AG09309 (cell line): ENCODE measurements at regions not wholly inside any gene's neighbourhood (a gene's known extent, or its start where the extent isn't known, plus 50 kb on each side); places are given as distances from the start of the nearest gene placed in this dataset.

Source experiments
- DNase-seq: peaks from one replicate; pipeline ENCODE4 v3.0.0-alpha.2; 2010; ENCODE audit warnings: low read depth
- H3K4me3 ChIP-seq: 2 replicates; pipeline ENCODE4 v1.5.1; 2011; ENCODE audit warnings: mild to moderate bottlenecking, low read depth, low read length, moderate library complexity; ENCODE audit not compliant: control insufficient read depth
- TF ChIP-seq, protein P1 (sequence below): IDR thresholded peaks from 2 replicates; pipeline ENCODE4 v1.5.1; 2011; ENCODE audit warnings: mild to moderate bottlenecking, low read depth, low read length, inconsistent platforms; ENCODE audit not compliant: insufficient read depth, control insufficient read depth; ENCODE audit errors: missing control alignments

DNA sequence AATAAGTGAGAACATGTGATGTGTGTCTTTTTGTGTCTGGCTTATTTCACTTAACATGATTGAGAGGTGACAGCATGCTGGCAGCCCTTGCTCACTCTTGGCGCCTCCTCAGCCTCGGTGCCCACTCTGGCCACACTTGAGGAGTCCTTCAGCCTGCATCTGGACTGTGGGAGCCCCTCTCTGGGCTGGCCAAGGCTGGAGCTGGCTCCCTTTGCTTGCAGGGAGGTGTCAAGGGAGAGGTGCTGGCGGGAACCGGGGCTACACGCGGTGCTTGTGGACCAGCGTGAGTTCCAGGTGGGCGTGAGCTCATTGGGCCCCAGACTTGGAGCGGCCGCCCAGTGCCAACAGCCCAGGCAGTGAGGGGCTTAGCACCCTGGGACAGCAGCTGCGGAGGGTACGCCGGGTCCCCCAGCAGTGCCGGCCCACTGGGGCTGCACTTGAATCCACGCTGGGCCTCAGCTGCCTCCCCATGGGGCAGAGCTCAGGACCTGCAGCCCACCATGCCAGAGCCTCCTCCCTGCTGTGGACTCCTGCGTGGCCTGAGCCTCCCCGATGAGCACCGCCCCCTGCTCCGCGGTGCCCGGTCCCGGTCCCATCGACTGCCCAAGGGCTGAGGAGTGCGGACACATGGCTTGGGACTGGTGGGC is 658.6 kb downstream of the GRXCR1 start:
- no peak overlapping the region for H3K4me3 ChIP-seq
- TF ChIP-seq, protein P1, sequence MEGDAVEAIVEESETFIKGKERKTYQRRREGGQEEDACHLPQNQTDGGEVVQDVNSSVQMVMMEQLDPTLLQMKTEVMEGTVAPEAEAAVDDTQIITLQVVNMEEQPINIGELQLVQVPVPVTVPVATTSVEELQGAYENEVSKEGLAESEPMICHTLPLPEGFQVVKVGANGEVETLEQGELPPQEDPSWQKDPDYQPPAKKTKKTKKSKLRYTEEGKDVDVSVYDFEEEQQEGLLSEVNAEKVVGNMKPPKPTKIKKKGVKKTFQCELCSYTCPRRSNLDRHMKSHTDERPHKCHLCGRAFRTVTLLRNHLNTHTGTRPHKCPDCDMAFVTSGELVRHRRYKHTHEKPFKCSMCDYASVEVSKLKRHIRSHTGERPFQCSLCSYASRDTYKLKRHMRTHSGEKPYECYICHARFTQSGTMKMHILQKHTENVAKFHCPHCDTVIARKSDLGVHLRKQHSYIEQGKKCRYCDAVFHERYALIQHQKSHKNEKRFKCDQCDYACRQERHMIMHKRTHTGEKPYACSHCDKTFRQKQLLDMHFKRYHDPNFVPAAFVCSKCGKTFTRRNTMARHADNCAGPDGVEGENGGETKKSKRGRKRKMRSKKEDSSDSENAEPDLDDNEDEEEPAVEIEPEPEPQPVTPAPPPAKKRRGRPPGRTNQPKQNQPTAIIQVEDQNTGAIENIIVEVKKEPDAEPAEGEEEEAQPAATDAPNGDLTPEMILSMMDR: no peak
- no peak for DNase-seq

DNA sequence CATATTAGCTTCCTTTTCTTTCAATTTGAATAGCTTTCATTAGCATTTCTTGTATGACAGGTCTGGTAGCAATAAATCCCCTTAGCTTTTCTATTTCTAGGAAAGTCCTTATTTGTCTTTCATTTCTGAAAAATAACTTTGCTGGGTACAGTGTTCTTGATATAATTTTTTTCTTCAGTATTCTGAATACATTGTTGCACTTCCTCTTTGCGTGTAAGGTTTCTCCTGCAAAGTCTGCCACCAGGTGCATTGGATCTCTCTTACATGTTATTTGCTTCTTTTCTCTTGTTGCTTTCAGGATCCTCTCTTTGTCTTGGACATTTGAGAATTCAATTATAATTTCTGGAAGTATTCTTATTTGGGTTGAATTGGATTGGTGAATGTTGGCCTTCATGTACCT is 663.7 kb downstream of the GRXCR1 start:
- DNase-seq: no peak
- TF ChIP-seq, protein P1: no peak
- no peak overlapping the region for H3K4me3 ChIP-seq

DNA sequence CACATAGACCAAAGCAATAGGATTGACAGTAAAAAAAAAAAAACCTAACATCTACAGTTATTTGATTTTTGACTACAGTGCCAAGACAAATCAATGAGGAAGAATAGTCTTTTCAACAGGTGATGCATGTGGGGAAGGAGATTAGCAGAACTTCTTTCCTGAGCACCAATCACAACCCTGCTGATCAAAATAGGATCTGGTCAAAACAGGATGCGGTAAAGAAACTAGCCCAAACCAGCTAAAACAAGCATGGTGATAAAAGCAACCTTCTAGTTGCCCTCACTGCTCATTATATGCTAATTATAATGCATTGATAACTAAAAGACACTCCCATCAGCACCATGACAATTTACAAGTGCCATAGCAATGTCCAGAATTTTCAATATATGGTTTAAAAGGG is 667.5 kb downstream of the GRXCR1 start:
- no peak overlapping the region for H3K4me3 ChIP-seq
- no peak for DNase-seq
- TF ChIP-seq, protein P1: no peak

DNA sequence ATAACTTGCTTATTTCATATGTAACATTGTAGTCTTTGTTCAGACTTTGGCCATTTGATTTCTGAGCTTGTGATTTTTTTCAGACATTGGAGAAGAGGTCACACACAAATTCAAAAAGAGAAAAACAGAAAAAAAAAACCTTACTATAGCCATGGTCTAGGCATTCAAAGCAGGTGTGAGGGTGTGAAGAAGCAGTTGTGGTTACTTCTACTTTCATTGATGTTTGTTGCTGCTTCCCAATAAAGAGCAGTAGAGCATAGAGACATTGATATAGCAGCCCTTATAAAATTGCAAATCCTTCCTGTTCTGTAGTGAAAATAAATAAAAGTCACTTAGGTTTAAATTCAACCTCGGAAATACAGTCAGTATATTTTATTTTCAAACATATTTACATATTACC is 671.6 kb downstream of the GRXCR1 start:
- no peak overlapping the region for H3K4me3 ChIP-seq
- TF ChIP-seq, protein P1: no peak
- DNase-seq: no peak

DNA sequence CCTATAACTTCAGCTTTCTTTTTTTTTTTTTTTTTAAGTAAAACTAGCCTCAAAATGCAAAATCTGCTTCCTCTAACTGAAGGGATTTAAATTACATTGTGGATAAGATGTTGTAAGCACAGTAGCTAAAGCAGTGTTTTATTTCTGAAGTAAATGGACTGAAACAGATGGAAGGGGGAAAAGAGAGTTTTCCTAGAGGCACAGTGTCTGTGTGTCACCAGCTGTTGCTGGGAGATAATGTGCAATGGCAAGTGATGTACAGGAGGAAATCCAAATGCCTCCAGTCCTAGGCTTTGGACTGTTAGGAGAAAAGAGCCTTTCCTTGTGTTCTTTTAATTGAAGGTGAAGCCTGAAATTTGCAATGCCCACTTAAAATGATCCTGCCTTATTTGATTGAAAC is 672.1 kb downstream of the GRXCR1 start:
- no peak overlapping the region for H3K4me3 ChIP-seq
- no peak for DNase-seq
- TF ChIP-seq, protein P1: no peak

DNA sequence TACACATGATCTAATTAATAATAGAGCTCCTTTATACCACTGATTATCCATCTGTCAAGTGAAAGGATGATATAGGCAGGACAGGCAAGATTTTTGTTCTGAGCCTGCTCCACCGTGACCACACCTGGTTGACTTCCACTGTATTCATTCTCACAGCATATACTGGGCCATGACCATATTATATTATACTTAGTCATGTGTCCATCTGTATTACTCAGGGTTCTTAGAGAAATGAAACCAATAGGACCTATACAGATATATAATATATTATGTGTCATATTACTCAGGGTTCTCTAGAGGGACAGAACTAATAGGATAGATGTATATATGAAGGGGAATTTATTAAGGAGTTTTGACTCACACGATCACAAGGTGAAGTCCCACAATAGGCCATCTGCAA is 675.1 kb downstream of the GRXCR1 start:
- TF ChIP-seq, protein P1: no peak
- DNase-seq: no peak
- no peak overlapping the region for H3K4me3 ChIP-seq
